ENCODE measurements at regions not wholly inside any gene's neighbourhood (a gene's known extent, or its start where the extent isn't known, plus 50 kb on each side); places are given as distances from the start of the nearest gene placed in this dataset.
"Not testable (repeated sequence)": the region's sequence is repeated elsewhere in the genome, so short reads cannot be mapped to it uniquely, and the experiment has no call there.

DNA sequence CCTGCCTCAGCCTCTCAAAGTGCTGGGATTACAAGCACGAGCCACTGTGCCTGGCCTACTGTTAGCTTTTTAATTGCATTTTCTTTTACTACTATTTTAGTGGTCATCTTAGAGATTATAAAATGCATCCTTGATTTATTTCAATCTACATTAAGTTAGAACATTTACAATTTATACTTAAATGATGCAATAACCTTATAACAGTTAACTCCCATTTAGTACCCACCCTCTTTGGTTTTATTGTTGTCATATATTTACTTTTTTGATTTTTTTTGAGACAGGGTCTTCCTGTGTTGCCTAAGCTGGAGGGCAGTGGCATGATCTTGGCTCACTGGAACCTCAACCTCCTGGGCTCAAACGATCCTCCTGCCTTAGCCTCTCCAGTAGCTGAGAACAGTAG lies 77.3 kb downstream of the PPCDC start:
- no peak for DNase-seq

DNA sequence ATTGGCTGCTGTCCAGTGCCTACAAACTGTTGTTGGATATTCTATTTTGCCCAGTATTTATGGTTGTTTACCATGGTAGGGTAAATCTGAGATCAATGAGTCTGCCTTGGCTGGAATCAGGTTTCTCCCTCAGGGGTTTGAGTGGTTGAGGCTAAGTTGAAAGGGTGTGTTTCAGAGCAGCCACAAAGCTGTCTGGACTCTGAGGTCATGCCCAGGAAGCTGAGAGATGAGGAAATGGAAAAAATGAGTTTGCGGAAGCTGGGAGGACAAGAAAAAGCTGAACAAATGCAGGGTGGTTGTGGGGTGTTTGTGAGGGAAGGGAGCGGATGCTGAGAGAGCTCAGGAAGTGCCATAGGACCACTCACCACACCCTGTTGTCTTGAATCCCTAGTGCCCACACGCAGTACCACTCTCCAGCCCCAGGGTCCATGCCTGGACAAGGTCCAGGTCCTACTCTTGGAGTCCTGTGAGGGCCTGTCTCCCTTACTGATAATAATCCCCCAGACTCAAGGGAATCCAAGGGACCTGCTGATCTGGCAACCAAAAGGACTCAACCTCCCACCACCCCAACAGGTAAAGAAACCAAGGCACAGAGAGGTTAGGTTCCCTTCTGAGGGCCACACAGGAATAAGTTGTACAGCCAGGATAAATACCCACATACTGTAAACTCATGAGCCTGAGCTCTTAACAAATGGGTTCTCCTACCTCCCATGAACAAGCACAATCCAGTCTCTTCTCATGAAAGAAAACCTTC lies 81.6 kb downstream of the PPCDC start:
- peak; percentile 2 for DNase-seq

DNA sequence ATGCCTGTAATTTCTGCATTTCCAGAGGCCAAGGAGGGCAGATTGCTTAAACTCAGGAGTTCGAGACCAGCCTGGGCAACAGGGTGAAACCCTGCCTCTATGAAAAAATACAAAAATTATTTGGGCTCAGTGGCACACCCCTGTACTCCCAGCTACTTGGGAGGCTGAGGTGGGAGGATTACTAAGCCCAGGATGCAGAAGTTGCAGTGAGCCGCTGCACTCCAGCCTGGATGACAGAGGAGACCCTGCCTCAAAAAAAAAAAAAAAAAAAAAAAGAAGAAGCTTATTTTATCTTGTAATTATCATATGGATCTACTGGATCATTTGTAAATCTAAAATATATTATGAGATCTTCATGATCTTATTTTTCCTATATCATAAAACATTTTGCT lies 84.1 kb downstream of the PPCDC start:
- DNase-seq: no peak

- no peak for DNase-seq
Observed at GRCh38 chr15:75107908-75108838, 84.8 kb downstream of the PPCDC start.

DNA sequence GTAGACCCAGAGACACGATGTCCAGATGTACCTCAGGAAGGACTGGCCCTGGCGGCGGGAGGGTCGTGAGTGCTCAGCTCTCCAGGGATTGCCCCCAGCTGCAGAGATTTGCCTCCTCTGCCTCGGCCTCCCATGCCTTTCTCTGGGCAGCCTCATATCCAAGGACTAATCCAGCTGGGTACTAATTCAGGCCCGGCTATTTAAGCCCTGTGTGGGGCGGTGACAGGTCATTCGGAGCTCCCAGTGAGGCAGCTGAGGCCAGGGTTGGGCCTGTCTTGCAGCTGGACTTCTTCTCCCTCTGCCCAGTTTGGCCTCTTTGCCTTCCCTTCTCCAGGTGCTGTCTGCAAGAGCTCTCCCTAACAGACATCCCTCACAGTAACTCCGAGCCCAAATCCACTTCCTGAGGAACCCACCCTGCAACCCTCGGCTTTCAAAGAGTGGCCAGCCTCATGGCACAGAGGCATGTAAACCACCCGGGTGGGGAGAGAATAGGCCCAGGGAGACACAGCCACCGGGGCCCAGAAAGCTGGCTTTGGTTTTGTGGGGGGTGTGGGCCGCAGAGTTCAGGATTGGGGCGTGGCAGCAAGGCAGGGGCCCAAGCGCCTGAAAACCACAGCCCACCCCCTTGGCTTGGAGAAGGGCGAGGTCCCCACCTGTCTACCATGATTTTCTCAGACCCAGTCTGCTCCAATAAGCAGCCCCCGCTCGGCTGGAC lies 85.8 kb downstream of the PPCDC start:
- DNase-seq: no peak

- DNase-seq: no peak
Observed at GRCh38 chr15:75109736-75110130, 86.3 kb downstream of the PPCDC start.

DNA sequence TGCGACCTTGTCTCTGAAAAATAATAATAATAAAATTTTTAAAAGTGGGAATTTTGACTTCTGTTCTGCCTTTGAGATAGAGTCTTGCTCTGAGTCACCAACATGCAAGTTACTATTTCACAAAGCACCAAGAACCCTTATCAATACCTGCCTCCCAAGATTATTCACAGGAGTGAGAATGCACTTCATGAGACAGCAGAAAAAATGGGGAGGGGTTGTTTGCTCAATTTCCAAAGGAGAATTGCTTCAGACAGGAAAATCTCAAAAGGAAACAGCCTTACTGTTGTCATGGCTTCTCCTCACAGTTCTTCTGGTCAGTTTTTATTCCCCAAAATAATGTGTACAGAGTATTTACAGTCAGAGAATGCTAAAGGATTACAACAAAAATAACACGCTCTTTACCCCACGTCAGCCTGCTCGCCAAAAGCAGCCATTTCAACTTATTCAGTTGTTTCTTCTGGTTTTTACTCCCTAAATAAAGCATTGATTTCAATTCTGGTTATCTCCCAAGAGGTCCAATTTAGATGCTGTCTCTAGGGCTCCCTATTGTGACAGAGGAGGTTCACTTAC lies 89.0 kb downstream of the PPCDC start:
- no peak for DNase-seq

GRCh38 chr15:75112848-75113492 lies 88.7 kb upstream of the C15orf39 start:
- no peak for DNase-seq

DNA sequence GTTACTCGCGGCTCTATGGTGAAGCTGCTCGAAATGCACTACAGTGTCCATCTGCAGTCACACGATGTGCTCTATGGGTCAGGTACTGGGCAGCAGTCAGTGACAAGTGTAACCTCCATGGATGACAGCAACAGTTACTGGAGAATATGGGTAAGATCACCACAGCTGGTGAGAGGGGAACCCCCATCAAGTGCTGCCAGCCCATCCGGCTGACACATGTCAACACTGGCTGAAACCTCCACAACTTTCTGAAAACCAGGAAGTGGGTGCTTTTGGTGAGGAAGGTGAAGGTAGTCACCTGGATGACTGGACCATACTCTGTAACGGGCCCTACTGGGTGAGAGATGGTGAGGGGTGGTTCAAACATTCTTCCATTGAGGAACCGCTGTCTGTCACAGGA lies 87.4 kb upstream of the C15orf39 start:
- no peak for DNase-seq

DNA sequence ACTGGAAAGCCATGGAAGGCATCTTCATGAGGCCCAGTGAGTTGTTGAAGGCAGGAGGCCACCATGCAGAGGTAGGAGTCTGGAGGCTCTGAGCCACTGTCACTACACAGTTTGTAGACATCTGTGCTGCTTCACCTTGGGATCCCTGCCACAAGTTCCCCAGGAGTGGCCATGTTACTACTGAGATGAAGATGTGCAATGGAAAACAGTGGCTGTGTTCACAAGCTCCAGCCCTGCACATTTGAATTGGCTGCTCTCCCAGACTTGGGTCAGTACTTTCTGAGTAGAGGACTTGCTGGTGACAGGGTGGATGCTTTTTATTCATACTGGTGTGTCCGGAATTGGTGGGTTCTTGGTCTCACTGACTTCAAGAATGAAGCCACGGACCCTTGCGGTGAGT lies 86.9 kb upstream of the C15orf39 start:
- no peak for DNase-seq

DNA sequence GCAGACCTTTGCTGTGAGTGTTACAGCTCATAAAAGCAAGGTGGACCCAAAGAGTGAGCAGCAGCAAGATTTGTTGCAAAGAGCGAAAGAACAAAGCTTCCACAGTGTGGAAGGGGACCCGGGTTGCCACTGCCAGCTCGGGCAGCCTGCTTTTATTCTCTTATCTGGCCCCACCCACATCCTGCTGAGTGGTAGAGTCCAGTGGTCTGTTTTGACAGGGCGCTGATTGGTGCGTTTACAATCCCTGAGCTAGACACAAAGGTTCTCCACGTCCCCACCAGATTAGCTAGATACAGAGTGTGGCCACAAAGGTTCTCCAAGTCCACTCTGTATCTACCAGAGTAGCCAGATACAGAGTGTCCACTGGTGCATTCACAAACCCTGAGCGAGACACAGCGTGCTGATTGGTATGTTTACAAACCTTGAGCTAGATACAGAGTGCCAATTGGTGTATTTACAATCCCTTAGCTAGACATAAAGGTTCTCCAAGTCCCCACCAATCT lies 86.2 kb upstream of the C15orf39 start:
- DNase-seq: not testable (repeated sequence)

GRCh38 chr15:75116143-75116542 lies 85.5 kb upstream of the C15orf39 start:
- DNase-seq: not testable (repeated sequence)

GRCh38 chr15:75117993-75118392 lies 83.7 kb upstream of the C15orf39 start:
- no peak for DNase-seq

- not testable (repeated sequence) for DNase-seq
Observed at GRCh38 chr15:75119312-75119711, 82.4 kb upstream of the C15orf39 start.

GRCh38 chr15:75121491-75121890 lies 80.2 kb upstream of the C15orf39 start:
- no peak for DNase-seq

DNA sequence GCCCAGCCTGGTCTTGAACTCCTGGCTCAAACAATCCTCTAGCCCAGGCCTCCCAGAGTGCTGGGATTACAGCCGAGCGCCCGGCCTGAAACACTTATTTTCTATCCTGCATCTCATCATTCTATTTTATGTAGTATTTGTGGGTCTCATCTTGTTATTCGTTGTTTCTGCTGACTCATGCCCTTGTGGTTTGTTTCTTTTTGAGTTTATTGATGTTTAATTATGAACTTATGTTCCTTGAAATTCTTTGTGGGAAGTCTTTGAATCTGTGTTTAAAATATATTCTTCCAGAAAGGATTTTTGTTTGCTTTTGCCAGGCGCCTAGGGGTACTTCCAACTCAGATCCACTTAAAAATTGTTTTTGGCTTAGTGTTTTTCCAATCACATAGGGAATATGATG lies 78.3 kb upstream of the C15orf39 start:
- no peak for DNase-seq

DNA sequence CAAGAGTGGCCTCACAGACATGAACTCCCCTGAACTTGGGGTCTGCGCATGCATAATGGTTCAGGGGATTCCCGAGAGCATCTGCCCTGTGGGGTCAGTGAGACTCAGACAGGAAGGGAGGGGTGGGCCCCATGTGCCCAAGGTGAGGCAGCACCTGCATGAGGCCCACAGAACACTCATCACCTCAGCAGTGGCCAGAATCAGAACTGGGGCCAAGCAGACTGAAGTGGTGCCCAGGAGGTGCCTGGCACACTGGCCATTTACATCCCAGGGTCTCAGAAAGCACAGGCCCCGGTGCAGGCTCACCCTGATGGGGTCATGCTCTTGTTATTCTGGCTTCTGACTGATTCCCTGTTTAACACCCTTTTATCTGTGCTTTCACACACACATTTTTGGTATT lies 77.4 kb upstream of the C15orf39 start:
- DNase-seq: not testable (repeated sequence)

GRCh38 chr15:75125935-75126334 lies 75.7 kb upstream of the C15orf39 start:
- DNase-seq: no peak

- no peak for DNase-seq
Observed at GRCh38 chr15:75126864-75127580, 74.7 kb upstream of the C15orf39 start.

GRCh38 chr15:75129788-75130187 lies 71.9 kb upstream of the C15orf39 start:
- no peak for DNase-seq

GRCh38 chr15:75131269-75131643 lies 70.4 kb upstream of the C15orf39 start:
- no peak for DNase-seq

DNA sequence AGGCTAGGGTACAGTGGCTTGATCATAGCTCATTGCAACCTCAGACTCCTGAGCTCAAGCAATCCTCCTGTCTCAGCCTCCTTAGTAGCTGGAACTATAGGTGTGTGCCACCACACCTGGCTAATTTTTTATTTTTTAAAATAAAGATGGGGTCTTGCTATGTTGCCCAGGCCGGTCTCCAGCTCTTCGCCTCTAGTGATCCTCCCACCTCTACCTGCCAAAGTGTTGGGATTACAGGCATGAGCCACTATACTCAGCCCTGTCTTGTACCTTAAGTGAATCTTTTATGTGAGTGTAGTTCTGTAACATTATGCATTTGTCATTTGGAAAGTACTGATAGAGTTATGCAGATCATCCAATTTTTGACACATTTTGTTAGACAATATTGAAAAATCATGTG lies 66.9 kb upstream of the C15orf39 start:
- no peak for DNase-seq
